ENCODE measurements at regions not wholly inside any gene's neighbourhood (a gene's known extent, or its start where the extent isn't known, plus 50 kb on each side); places are given as distances from the start of the nearest gene placed in this dataset.

DNA sequence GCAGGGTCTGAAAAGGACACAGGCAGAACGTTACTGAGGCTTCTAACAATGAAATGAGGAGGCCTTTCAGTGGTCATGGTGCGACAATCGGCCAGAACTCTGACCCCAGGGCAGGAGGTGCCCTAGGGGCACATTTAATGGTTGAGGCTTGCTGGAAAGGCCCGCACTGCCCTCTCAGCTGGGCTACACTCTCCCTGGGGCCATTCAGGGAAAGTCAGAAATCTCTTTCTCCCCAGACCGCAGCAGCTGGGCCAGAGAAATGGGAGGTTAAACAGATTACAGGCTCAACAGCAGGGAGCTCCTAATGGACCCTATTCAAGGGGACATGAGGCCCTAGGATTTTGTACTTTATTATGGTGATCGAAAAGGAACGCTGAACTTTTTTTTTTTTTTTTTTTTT, 85.6 kb upstream of the FGFR2 start:
- no peak overlapping the region for H3K4me3 ChIP-seq
- DNase-seq, result no peak
- no TSS peak for BruUV-seq (replicated peaks)
- no peaks in the 10 kb centered on the region for H3K79me2 ChIP-seq (ENCODE audit: low read depth)
- H3K4me2 ChIP-seq, result no peak overlapping the region
- CTCF ChIA-PET, result no interaction called here
- no peaks in the 10 kb centered on the region for H3F3A ChIP-seq (ENCODE audit: insufficient read depth, low read depth)
- intact Hi-C loops (cut with micrococcal nuclease; ENCODE audit: unreplicated experiment), result no loop called here
- H3K9me2 ChIP-seq (ENCODE audit: insufficient read depth), result no peaks in the 10 kb centered on the region
- H3K36me3 ChIP-seq (ENCODE audit: low read depth), result no peaks in the 10 kb centered on the region
- no peak overlapping the region for H2AFZ ChIP-seq
- no peak overlapping the region for H3K27ac ChIP-seq
- H3K27me3 ChIP-seq (ENCODE audit: insufficient read depth, low read depth), result peaks cover 70% of the 10 kb centered on the region
- H4K20me1 ChIP-seq (ENCODE audit: insufficient read depth), result no peaks in the 10 kb centered on the region
- POLR2A ChIA-PET (ENCODE audit: unreplicated experiment), result no interaction called here
- H3K9me3 ChIP-seq (ENCODE audit: insufficient read depth, low read depth), result no peaks in the 10 kb centered on the region
- H3K4me1 ChIP-seq (replicated peaks; ENCODE audit: insufficient read depth), result no peaks in the 10 kb centered on the region
- TF ChIP-seq, protein P1, sequence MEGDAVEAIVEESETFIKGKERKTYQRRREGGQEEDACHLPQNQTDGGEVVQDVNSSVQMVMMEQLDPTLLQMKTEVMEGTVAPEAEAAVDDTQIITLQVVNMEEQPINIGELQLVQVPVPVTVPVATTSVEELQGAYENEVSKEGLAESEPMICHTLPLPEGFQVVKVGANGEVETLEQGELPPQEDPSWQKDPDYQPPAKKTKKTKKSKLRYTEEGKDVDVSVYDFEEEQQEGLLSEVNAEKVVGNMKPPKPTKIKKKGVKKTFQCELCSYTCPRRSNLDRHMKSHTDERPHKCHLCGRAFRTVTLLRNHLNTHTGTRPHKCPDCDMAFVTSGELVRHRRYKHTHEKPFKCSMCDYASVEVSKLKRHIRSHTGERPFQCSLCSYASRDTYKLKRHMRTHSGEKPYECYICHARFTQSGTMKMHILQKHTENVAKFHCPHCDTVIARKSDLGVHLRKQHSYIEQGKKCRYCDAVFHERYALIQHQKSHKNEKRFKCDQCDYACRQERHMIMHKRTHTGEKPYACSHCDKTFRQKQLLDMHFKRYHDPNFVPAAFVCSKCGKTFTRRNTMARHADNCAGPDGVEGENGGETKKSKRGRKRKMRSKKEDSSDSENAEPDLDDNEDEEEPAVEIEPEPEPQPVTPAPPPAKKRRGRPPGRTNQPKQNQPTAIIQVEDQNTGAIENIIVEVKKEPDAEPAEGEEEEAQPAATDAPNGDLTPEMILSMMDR (conservative IDR thresholded peaks at IDR 0.05), result no peak
- TF ChIP-seq EZH2 (IDR thresholded peaks at IDR 0.05; ENCODE audit: low read depth), result no peak

- CTCF ChIA-PET, result no interaction called here
- POLR2A ChIA-PET (ENCODE audit: unreplicated experiment), result no interaction called here
Observed at GRCh38 chr10:121683366-121683765, 85.1 kb upstream of the FGFR2 start.

DNA sequence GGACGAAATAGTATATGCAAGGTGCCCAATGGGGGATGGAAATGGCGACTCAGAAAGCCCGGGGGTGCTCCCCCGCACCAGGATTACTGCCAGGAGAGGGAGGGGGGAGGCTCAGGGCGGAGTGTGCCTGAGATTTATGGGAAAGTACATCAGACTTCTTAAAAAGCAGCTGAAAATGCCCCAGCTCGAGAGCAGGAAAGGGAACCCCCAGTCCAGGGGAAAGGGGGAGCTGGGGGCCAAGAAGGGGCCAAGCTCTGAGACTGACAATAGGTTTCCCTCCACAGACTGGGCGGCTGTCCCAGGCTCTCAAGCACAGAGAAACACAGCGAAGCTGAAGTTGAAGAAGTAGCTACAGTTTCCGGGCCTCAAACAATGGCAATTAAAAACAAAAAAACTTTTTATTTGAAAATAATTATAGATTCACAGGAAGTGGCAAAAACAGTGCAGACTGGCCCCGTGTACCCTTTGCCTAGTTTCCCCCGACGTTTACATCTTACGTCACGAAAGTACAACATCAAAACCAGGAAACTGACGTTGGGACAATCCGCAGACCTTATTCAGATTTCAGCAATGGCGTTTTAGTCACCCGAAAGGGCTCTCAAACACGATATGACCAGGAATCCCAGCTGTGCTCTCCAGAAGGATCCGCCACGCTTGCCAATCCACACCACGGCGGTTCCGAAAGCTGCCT, 83.9 kb upstream of the FGFR2 start:
- Histone ChIP-seq H3K79me2 (ENCODE audit: low read depth) (no peaks in the 10 kb centered on the region), H3F3A (ENCODE audit: insufficient read depth, low read depth) (no peaks in the 10 kb centered on the region), H3K36me3 (ENCODE audit: low read depth) (no peaks in the 10 kb centered on the region), H3K9me3 (ENCODE audit: insufficient read depth, low read depth) (no peaks in the 10 kb centered on the region), H3K4me3 (no peak overlapping the region), H3K4me2 (no peak overlapping the region), H3K27ac (no peak overlapping the region), H3K9me2 (ENCODE audit: insufficient read depth) (no peaks in the 10 kb centered on the region), H4K20me1 (ENCODE audit: insufficient read depth) (no peaks in the 10 kb centered on the region), H3K4me1 (replicated peaks; ENCODE audit: insufficient read depth) (no peaks in the 10 kb centered on the region), H2AFZ (no peak overlapping the region), H3K27me3 (ENCODE audit: insufficient read depth, low read depth) (peaks cover 57% of the 10 kb centered on the region)
- ChIA-PET CTCF (no interaction called here), POLR2A (ENCODE audit: unreplicated experiment) (no interaction called here)
- TF ChIP-seq EZH2 (IDR thresholded peaks at IDR 0.05; ENCODE audit: low read depth), result no peak
- intact Hi-C loops (cut with micrococcal nuclease; ENCODE audit: unreplicated experiment), result no loop called here
- BruUV-seq (replicated peaks), result no TSS peak
- no peak for DNase-seq

More at GRCh38 chr10:121683366-121683765, 85.1 kb upstream of the FGFR2 start:
- no peaks in the 10 kb centered on the region for H3K4me1 ChIP-seq (replicated peaks; ENCODE audit: insufficient read depth)
- DNase-seq, result no peak
- no peaks in the 10 kb centered on the region for H3K79me2 ChIP-seq (ENCODE audit: low read depth)
- intact Hi-C loops (cut with micrococcal nuclease; ENCODE audit: unreplicated experiment), result no loop called here
- H3F3A ChIP-seq (ENCODE audit: insufficient read depth, low read depth), result no peaks in the 10 kb centered on the region
- no peak overlapping the region for H2AFZ ChIP-seq
- no peaks in the 10 kb centered on the region for H3K9me2 ChIP-seq (ENCODE audit: insufficient read depth)
- BruUV-seq (replicated peaks), result no TSS peak
- no peak overlapping the region for H3K27ac ChIP-seq
- H3K27me3 ChIP-seq (ENCODE audit: insufficient read depth, low read depth), result peaks cover 65% of the 10 kb centered on the region
- no peaks in the 10 kb centered on the region for H4K20me1 ChIP-seq (ENCODE audit: insufficient read depth)
- no peaks in the 10 kb centered on the region for H3K9me3 ChIP-seq (ENCODE audit: insufficient read depth, low read depth)
- H3K36me3 ChIP-seq (ENCODE audit: low read depth), result no peaks in the 10 kb centered on the region
- no peak overlapping the region for H3K4me3 ChIP-seq
- H3K4me2 ChIP-seq, result no peak overlapping the region
- TF ChIP-seq, protein P1 (conservative IDR thresholded peaks at IDR 0.05), result no peak
- no peak for TF ChIP-seq EZH2 (IDR thresholded peaks at IDR 0.05; ENCODE audit: low read depth)

All from PC-9 (cell line).